Endothelial cell of umbilical vein (primary cell): ENCODE measurements at regions not wholly inside any gene's neighbourhood (a gene's known extent, or its start where the extent isn't known, plus 50 kb on each side); places are given as distances from the start of the nearest gene placed in this dataset.

Experiments
- POLR2A ChIP-seq: IDR thresholded peaks from 2 replicates; pipeline ENCODE4 v1.6.1; 2012; ENCODE audit warnings: low read depth, mild to moderate bottlenecking, control low read depth, low read length
- POLR2AphosphoS5 ChIP-seq: IDR thresholded peaks from 2 replicates; pipeline ENCODE4 v1.6.1; 2012; ENCODE audit warnings: low read depth, mild to moderate bottlenecking, control low read depth, low read length, moderate library complexity; ENCODE audit not compliant: insufficient read depth
- TF ChIP-seq, protein P1 (sequence below), 2 donors: IDR thresholded peaks; 1 replicate in 1 of 2; 2 replicates in 1 of 2; pipeline ENCODE4 v1.5.1; 2011; ENCODE audit warnings: low read length in 2 of 2, mild to moderate bottlenecking in 2 of 2, moderate library complexity in 2 of 2, control low read depth in 1 of 2, inconsistent platforms in 1 of 2, low read depth in 1 of 2; ENCODE audit not compliant: insufficient read depth in 1 of 2; ENCODE audit errors: extremely low read depth in 1 of 2

- TF ChIP-seq, protein P1, sequence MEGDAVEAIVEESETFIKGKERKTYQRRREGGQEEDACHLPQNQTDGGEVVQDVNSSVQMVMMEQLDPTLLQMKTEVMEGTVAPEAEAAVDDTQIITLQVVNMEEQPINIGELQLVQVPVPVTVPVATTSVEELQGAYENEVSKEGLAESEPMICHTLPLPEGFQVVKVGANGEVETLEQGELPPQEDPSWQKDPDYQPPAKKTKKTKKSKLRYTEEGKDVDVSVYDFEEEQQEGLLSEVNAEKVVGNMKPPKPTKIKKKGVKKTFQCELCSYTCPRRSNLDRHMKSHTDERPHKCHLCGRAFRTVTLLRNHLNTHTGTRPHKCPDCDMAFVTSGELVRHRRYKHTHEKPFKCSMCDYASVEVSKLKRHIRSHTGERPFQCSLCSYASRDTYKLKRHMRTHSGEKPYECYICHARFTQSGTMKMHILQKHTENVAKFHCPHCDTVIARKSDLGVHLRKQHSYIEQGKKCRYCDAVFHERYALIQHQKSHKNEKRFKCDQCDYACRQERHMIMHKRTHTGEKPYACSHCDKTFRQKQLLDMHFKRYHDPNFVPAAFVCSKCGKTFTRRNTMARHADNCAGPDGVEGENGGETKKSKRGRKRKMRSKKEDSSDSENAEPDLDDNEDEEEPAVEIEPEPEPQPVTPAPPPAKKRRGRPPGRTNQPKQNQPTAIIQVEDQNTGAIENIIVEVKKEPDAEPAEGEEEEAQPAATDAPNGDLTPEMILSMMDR (IDR thresholded peaks at IDR 0.05; ENCODE audit: extremely low read depth in 1 of 2, insufficient read depth in 1 of 2, low read depth in 1 of 2, low read length in 2 of 2) = no peak
- TF ChIP-seq POLR2AphosphoS5 (no peak), POLR2A (no peak)
These were observed 530.6 kb downstream of the FUT8 start for GRCh38 chr14:65943150-65943549.
